ENCODE measurements at regions not wholly inside any gene's neighbourhood (a gene's known extent, or its start where the extent isn't known, plus 50 kb on each side); places are given as distances from the start of the nearest gene placed in this dataset.
A peak's percentile ranks its signal among the peaks of the same experiment; 100 is the strongest.

DNA sequence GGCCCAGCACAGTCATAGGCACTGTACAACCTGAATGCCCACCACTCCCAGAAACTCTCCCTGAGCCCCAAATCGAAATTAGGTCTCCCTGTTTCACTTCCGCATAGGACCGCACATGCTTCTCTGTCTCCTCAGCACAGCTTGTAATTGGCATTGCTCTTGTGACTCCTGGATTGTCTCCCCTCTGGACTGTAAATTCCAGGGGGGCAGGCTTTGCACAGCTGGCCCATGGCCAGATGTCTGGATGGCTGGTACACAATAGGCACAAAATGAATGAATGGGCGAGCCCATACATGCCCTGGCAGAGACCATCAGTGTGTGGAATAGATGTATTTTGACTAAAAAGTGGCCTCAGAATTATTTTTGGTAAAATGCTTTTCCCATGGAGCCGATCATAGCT is 63.3 kb upstream of the PHF21B start:
- Mint-ChIP-seq H3K27ac (no peak overlapping the region), H3K36me3 (no peaks in the 10 kb centered on the region), H3K27me3 (peaks cover 21% of the 10 kb centered on the region), H3K9me3 (peaks cover 0 to 7% (median 0%) of the 10 kb centered on the region in 7 donors), H3K4me3 (no peak overlapping the region), H3K4me1 (no peaks in the 10 kb centered on the region)
- no peak overlapping the region for H3K4me3 ChIP-seq (ENCODE audit: low read depth, low read length)
- no peaks in the 10 kb centered on the region for H3K4me1 ChIP-seq (ENCODE audit: control insufficient read depth, insufficient read depth, low read length, poor library complexity, severe bottlenecking)
- no peaks in the 10 kb centered on the region for H3K9me3 ChIP-seq (ENCODE audit: control insufficient read depth in 2 of 2, low read length in 2 of 2)
- no peak overlapping the region for H3K27ac ChIP-seq (ENCODE audit: insufficient read depth, low read length, poor library complexity, severe bottlenecking)
- no peaks in the 10 kb centered on the region for H3K36me3 ChIP-seq (ENCODE audit: control insufficient read depth, insufficient read depth, low read length)
- H3K27me3 ChIP-seq (ENCODE audit: control insufficient read depth, insufficient read depth, low read length): no peaks in the 10 kb centered on the region
- no peak for DNase-seq
- ATAC-seq (ENCODE audit: low read depth in 2 of 2): no peak

DNA sequence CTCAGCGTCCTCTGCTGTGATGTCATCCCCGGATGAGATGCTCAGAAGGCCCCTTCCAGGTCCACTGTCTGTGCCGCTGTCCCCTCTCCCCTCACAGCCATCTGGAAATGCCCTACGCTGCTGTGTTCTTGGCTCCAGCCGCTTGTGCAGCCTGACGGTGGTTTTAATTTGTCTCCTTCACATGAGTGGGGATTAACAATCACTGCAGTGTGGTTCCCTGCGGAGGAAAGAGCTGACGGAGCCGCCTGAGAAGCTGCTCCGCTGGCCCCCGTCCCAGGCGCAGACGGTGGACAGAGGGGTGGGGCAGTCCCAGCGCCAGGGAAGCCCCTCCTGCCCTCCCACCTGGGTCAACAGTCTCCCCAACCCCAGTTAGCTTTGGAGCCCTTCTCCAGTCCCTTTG is 67.5 kb upstream of the PHF21B start:
- no peaks in the 10 kb centered on the region for H3K4me1 Mint-ChIP-seq
- no peak overlapping the region for H3K4me3 ChIP-seq (ENCODE audit: low read depth, low read length)
- peaks cover 0 to 6% (median 0%) of the 10 kb centered on the region in 7 donors for H3K9me3 Mint-ChIP-seq

DNA sequence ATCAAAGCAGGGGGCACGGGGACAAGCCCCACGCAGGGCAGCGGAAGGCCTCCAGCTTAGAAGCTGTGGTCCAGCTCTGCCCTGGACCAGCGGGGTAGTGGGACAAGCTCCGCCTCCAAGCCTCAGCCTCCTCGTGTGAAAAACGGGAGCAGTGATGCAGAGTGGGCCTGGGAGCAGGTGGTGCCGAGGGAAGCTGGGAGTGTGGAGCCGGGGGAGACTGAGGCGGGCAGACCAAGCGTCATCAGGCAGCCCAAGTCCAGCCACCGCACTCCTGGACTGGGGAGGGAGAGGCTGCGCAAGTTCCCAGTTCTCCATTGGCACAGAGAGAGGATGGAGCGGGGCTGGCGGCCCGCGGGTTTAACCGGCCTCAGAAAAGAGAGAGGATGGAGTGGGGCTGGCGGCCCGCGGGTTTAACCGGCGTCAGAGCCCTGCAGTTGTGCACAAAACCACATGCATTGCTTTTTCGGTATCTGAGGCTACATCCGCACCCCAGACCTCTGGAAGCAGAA is 68.1 kb upstream of the PHF21B start:
- Histone ChIP-seq H3K4me1 (ENCODE audit: control insufficient read depth, insufficient read depth, low read length, poor library complexity, severe bottlenecking) (no peaks in the 10 kb centered on the region), H3K4me3 (ENCODE audit: low read depth, low read length) (no peak overlapping the region), H3K27me3 (ENCODE audit: control insufficient read depth, insufficient read depth, low read length) (no peaks in the 10 kb centered on the region), H3K9me3 (ENCODE audit: control insufficient read depth in 2 of 2, low read length in 2 of 2) (no peaks in the 10 kb centered on the region), H3K36me3 (ENCODE audit: control insufficient read depth, insufficient read depth, low read length) (no peaks in the 10 kb centered on the region), H3K27ac (ENCODE audit: insufficient read depth, low read length, poor library complexity, severe bottlenecking) (no peak overlapping the region)
- no peak overlapping the region for H3K4me3 Mint-ChIP-seq
- peaks cover 5% of the 10 kb centered on the region for H3K36me3 Mint-ChIP-seq
- H3K27ac Mint-ChIP-seq: no peak overlapping the region
- DNase-seq: no peak
- H3K9me3 Mint-ChIP-seq: peaks cover 0 to 6% (median 0%) of the 10 kb centered on the region in 7 donors
- peaks cover 25% of the 10 kb centered on the region for H3K27me3 Mint-ChIP-seq
- no peaks in the 10 kb centered on the region for H3K4me1 Mint-ChIP-seq
- no peak for ATAC-seq (ENCODE audit: low read depth in 2 of 2)

More for the DNA sequence above, 67.5 kb upstream of the PHF21B start:
- no peaks in the 10 kb centered on the region for H3K36me3 ChIP-seq (ENCODE audit: control insufficient read depth, insufficient read depth, low read length)
- no peaks in the 10 kb centered on the region for H3K4me1 ChIP-seq (ENCODE audit: control insufficient read depth, insufficient read depth, low read length, poor library complexity, severe bottlenecking)
- H3K27me3 ChIP-seq (ENCODE audit: control insufficient read depth, insufficient read depth, low read length): no peaks in the 10 kb centered on the region
- Mint-ChIP-seq H3K27ac (no peak overlapping the region), H3K36me3 (peaks cover 5% of the 10 kb centered on the region), H3K4me3 (no peak overlapping the region), H3K27me3 (peaks cover 25% of the 10 kb centered on the region)
- H3K27ac ChIP-seq (ENCODE audit: insufficient read depth, low read length, poor library complexity, severe bottlenecking): no peak overlapping the region
- DNase-seq (no peak), ATAC-seq (ENCODE audit: low read depth in 2 of 2) (no peak)
- H3K9me3 ChIP-seq (ENCODE audit: control insufficient read depth in 2 of 2, low read length in 2 of 2): no peaks in the 10 kb centered on the region

DNA sequence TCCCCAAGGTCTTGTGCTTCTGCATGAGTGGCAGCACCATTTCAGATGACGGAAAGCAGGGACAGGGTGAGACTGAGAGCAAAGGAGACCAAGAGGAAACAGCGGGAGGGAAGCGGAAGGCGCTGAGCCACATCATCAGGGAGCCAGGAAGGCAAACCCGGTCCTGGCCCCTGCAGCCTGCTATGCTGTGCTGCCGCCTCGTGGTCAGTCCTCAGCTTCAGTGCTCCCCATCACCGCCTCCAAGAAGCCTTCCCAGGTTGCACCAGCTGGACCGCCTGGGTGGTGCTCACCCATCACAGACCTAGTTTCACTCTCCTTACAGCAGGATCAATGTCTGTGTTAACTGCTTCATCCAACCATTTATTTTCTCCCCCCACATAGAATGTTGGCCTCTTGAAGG is 73.0 kb upstream of the PHF21B start:
- H3K36me3 Mint-ChIP-seq: peaks cover 5% of the 10 kb centered on the region
- H3K27me3 Mint-ChIP-seq: peaks cover 30% of the 10 kb centered on the region
- Histone ChIP-seq H3K36me3 (ENCODE audit: control insufficient read depth, insufficient read depth, low read length) (no peaks in the 10 kb centered on the region), H3K9me3 (ENCODE audit: control insufficient read depth in 2 of 2, low read length in 2 of 2) (no peaks in the 10 kb centered on the region), H3K27ac (ENCODE audit: insufficient read depth, low read length, poor library complexity, severe bottlenecking) (no peak overlapping the region), H3K4me3 (ENCODE audit: low read depth, low read length) (no peak overlapping the region), H3K4me1 (ENCODE audit: control insufficient read depth, insufficient read depth, low read length, poor library complexity, severe bottlenecking) (no peaks in the 10 kb centered on the region), H3K27me3 (ENCODE audit: control insufficient read depth, insufficient read depth, low read length) (peaks cover 4% of the 10 kb centered on the region)
- DNase-seq (peak in 1 of 3 donors; percentile 23), ATAC-seq (ENCODE audit: low read depth in 2 of 2) (no peak)
- no peak overlapping the region for H3K27ac Mint-ChIP-seq
- peaks cover 0 to 6% (median 0%) of the 10 kb centered on the region in 7 donors for H3K9me3 Mint-ChIP-seq
- no peaks in the 10 kb centered on the region for H3K4me1 Mint-ChIP-seq
- H3K4me3 Mint-ChIP-seq: no peak overlapping the region

DNA sequence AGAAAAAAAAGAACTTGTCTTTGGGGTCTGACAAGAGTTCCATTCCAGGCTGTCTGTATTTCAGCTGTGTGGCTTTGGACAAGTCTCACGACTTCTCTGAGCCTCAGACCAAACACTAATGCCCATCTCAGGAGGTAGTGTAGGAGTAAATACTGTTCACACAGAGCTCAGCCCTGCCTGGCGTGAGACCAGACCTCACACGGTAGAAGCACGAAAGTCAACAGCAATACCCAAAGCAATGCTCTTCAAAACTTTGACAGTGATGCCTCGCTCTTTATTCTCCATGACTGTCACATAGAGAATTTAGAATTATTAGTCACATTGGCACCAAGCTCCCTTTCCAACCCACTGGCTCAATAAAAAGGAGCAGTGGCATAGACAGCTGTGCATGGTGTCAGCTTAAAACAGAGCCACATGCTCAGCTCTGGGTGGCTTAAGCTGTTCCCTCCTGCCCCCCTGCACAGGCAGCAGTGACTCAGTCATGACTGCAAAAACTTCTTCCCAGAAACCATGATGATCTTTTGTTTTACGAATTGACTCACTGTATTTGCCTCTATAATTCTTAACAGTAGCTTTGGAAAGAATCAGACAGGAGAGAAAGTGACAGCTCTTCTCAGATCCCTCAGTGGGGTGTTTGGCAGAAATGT is 74.0 kb upstream of the PHF21B start:
- H3K27ac Mint-ChIP-seq: no peak overlapping the region
- no peak overlapping the region for H3K4me3 ChIP-seq (ENCODE audit: low read depth, low read length)
- no peak overlapping the region for H3K4me3 Mint-ChIP-seq
- no peaks in the 10 kb centered on the region for H3K9me3 ChIP-seq (ENCODE audit: control insufficient read depth in 2 of 2, low read length in 2 of 2)
- no peaks in the 10 kb centered on the region for H3K36me3 ChIP-seq (ENCODE audit: control insufficient read depth, insufficient read depth, low read length)
- H3K27me3 Mint-ChIP-seq: peaks cover 30% of the 10 kb centered on the region
- peaks cover 4% of the 10 kb centered on the region for H3K27me3 ChIP-seq (ENCODE audit: control insufficient read depth, insufficient read depth, low read length)
- no peak overlapping the region for H3K27ac ChIP-seq (ENCODE audit: insufficient read depth, low read length, poor library complexity, severe bottlenecking)
- peaks cover 0 to 6% (median 0%) of the 10 kb centered on the region in 7 donors for H3K9me3 Mint-ChIP-seq
- peaks cover 5% of the 10 kb centered on the region for H3K36me3 Mint-ChIP-seq
- no peaks in the 10 kb centered on the region for H3K4me1 ChIP-seq (ENCODE audit: control insufficient read depth, insufficient read depth, low read length, poor library complexity, severe bottlenecking)
- ATAC-seq (ENCODE audit: low read depth in 2 of 2): no peak
- no peak for DNase-seq
- no peaks in the 10 kb centered on the region for H3K4me1 Mint-ChIP-seq

DNA sequence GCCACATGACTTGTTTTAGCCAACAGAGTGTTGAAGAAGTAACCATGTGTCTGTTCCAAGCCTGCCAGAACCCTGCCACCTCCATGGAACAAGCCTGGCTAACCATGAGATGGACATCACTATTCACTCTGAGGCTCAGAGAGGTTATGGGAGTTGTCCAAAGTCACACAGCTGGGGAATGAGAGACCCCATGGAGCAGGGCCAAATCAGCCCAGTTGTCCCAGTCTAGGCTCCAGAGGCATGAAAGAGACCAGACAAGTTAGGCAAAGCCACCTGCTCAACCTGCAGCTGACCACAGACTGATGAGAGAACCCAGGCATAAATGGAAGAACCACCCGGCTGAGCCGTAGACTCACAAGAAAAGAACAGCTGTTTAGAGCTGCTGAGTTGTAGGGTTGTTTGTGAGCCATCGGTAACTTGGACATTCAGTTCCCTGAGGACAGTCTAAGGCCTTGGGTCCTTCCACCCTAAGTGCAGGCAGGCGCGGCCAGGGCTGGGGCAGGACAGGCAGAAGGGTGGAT is 74.7 kb upstream of the PHF21B start:
- Histone ChIP-seq H3K4me1 (ENCODE audit: control insufficient read depth, insufficient read depth, low read length, poor library complexity, severe bottlenecking) (no peaks in the 10 kb centered on the region), H3K4me3 (ENCODE audit: low read depth, low read length) (no peak overlapping the region), H3K9me3 (ENCODE audit: control insufficient read depth in 2 of 2, low read length in 2 of 2) (no peaks in the 10 kb centered on the region), H3K36me3 (ENCODE audit: control insufficient read depth, insufficient read depth, low read length) (no peaks in the 10 kb centered on the region), H3K27ac (ENCODE audit: insufficient read depth, low read length, poor library complexity, severe bottlenecking) (no peak overlapping the region), H3K27me3 (ENCODE audit: control insufficient read depth, insufficient read depth, low read length) (peaks cover 4% of the 10 kb centered on the region)
- H3K9me3 Mint-ChIP-seq: peaks cover 0 to 6% (median 0%) of the 10 kb centered on the region in 7 donors
- ATAC-seq (ENCODE audit: low read depth in 2 of 2): no peak
- H3K27me3 Mint-ChIP-seq: peaks cover 30% of the 10 kb centered on the region
- H3K27ac Mint-ChIP-seq: no peak overlapping the region
- DNase-seq: no peak
- H3K36me3 Mint-ChIP-seq: peaks cover 5% of the 10 kb centered on the region
- no peak overlapping the region for H3K4me3 Mint-ChIP-seq
- no peaks in the 10 kb centered on the region for H3K4me1 Mint-ChIP-seq

DNA sequence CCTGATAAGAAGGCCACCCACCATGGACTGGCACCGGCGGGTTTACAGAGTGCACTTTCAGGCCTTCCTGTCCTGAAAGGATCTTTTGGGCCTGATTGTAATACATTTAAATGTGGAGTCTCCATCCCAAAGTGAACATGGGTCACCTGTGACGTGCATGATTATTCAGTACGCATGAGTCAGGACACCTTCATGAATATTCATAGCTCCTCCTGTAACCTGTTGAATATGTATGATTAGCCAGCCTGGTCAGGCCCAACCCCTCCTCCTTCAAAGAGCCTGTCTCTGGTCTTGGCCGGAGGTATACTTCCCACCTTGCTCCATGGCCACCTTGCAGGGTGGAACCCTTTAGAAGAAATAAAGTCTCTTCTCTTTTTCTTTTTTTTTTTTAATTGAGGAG is 75.9 kb upstream of the NUP50 start:
- Mint-ChIP-seq H3K4me3 (no peak overlapping the region), H3K36me3 (no peaks in the 10 kb centered on the region), H3K9me3 (peaks cover 0 to 3% (median 0%) of the 10 kb centered on the region in 7 donors), H3K4me1 (no peaks in the 10 kb centered on the region), H3K27me3 (peaks cover 30% of the 10 kb centered on the region), H3K27ac (no peak overlapping the region)
- Histone ChIP-seq H3K4me3 (ENCODE audit: low read depth, low read length) (no peak overlapping the region), H3K9me3 (ENCODE audit: control insufficient read depth in 2 of 2, low read length in 2 of 2) (no peaks in the 10 kb centered on the region), H3K36me3 (ENCODE audit: control insufficient read depth, insufficient read depth, low read length) (no peaks in the 10 kb centered on the region), H3K27ac (ENCODE audit: insufficient read depth, low read length, poor library complexity, severe bottlenecking) (no peak overlapping the region), H3K27me3 (ENCODE audit: control insufficient read depth, insufficient read depth, low read length) (peaks cover 4% of the 10 kb centered on the region), H3K4me1 (ENCODE audit: control insufficient read depth, insufficient read depth, low read length, poor library complexity, severe bottlenecking) (no peaks in the 10 kb centered on the region)
- ATAC-seq (ENCODE audit: low read depth in 2 of 2): no peak
- no peak for DNase-seq

DNA sequence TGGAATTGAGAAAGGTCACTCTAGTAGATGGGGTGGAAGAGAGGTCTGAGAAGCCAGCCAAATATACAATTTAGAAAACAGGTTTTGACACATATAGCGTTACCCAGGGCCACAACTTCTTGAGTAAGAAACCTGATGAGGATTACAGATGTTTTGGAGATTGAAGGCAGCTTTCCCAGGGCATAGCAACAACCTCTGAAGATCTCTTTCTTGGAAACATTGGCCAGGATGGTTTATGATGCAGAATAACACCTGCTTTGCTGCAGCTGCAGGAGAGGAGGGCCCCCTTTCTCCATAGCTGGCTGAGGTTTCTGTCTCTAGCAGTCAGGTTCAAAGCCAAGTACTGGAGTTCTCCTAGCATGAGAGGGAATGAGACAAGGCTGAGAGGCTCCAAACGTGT is 75.1 kb upstream of the NUP50 start:
- Mint-ChIP-seq H3K27me3 (peaks cover 30% of the 10 kb centered on the region), H3K27ac (no peak overlapping the region), H3K36me3 (no peaks in the 10 kb centered on the region), H3K9me3 (peaks cover 0 to 3% (median 0%) of the 10 kb centered on the region in 7 donors), H3K4me3 (no peak overlapping the region), H3K4me1 (no peaks in the 10 kb centered on the region)
- ATAC-seq (ENCODE audit: low read depth in 2 of 2) (no peak), DNase-seq (no peak)
- no peaks in the 10 kb centered on the region for H3K36me3 ChIP-seq (ENCODE audit: control insufficient read depth, insufficient read depth, low read length)
- peaks cover 3% of the 10 kb centered on the region for H3K27me3 ChIP-seq (ENCODE audit: control insufficient read depth, insufficient read depth, low read length)
- no peak overlapping the region for H3K27ac ChIP-seq (ENCODE audit: insufficient read depth, low read length, poor library complexity, severe bottlenecking)
- no peaks in the 10 kb centered on the region for H3K4me1 ChIP-seq (ENCODE audit: control insufficient read depth, insufficient read depth, low read length, poor library complexity, severe bottlenecking)
- H3K4me3 ChIP-seq (ENCODE audit: low read depth, low read length): no peak overlapping the region
- no peaks in the 10 kb centered on the region for H3K9me3 ChIP-seq (ENCODE audit: control insufficient read depth in 2 of 2, low read length in 2 of 2)

Measured in CD4-positive, CD25-positive, alpha-beta regulatory T cell (primary cell).